ENCODE measurements at regions not wholly inside any gene's neighbourhood (a gene's known extent, or its start where the extent isn't known, plus 50 kb on each side); places are given as distances from the start of the nearest gene placed in this dataset.

DNA sequence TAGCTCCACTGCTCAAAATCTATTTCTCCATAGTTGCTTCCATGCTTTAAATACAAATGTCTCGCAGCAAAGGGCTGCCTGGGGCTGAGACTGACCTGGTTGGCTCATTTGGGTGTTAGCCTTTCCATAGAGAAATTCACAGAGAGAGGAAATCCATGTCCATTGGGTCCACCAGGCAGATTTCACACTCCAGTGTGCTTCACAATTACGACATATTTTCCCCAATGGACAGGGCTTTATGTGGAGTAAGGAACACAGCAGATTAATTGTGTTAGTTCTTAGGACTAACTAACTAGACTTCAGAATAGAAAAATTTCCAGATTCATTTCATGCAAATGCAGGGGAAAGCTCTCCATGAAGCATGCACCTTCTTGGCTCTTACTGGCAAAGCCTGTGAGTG is 180.7 kb downstream of the FBXO15 start:
- intact Hi-C loops (cut with micrococcal nuclease), result no loop called here
- no peak overlapping the region for H3K27ac ChIP-seq (replicated peaks)
- no peak for TF ChIP-seq CTCF (IDR thresholded peaks at IDR 0.05; ENCODE audit: borderline replicate concordance)

GRCh38 chr18:73962256-73962655 is 185.4 kb downstream of the FBXO15 start:
- DNase-seq, result no peak
- Histone ChIP-seq H3K27me3 (ENCODE audit: low read depth) (peaks cover 21% of the 10 kb centered on the region), H3K27ac (replicated peaks) (no peak overlapping the region), H3K9me3 (replicated peaks) (no peaks in the 10 kb centered on the region), H3K4me1 (no peaks in the 10 kb centered on the region), H3K4me3 (no peak overlapping the region), H3K36me3 (no peaks in the 10 kb centered on the region)
- intact Hi-C loops (cut with micrococcal nuclease), result no loop called here
- TF ChIP-seq CTCF (IDR thresholded peaks at IDR 0.05; ENCODE audit: borderline replicate concordance), result no peak

More for the DNA sequence above, 180.7 kb downstream of the FBXO15 start:
- no peak for DNase-seq
- Histone ChIP-seq H3K4me1 (no peaks in the 10 kb centered on the region), H3K9me3 (replicated peaks) (no peaks in the 10 kb centered on the region), H3K27me3 (ENCODE audit: low read depth) (no peaks in the 10 kb centered on the region), H3K36me3 (no peaks in the 10 kb centered on the region), H3K4me3 (no peak overlapping the region)

DNA sequence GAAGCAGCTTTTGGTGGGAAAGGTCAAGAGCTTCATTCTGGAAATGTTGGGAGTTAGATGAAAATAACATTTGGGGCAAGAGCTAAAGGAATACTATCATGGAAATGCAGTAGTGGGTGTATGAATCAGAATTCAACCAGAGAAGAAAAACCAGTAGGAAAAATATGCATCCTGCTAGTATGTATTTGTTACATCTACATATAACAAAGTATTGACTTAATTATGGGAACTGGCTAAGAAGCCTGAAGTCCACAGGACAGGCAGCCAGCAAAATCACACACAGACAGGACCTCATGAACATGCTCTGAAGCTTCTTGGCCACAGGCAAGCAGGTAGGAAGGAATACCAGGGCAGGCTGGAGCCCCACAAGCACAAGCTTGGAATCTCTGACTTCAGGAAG is 185.8 kb downstream of the FBXO15 start:
- Histone ChIP-seq H3K9me3 (replicated peaks) (no peaks in the 10 kb centered on the region), H3K4me3 (no peak overlapping the region), H3K27ac (replicated peaks) (no peak overlapping the region), H3K27me3 (ENCODE audit: low read depth) (peaks cover 21% of the 10 kb centered on the region), H3K36me3 (no peaks in the 10 kb centered on the region), H3K4me1 (no peaks in the 10 kb centered on the region)
- no peak for DNase-seq
- no peak for TF ChIP-seq CTCF (IDR thresholded peaks at IDR 0.05; ENCODE audit: borderline replicate concordance)
- intact Hi-C loops (cut with micrococcal nuclease), result no loop called here

GRCh38 chr18:73959352-73959751 is 188.3 kb downstream of the FBXO15 start:
- no peak for DNase-seq
- no peak for TF ChIP-seq CTCF (IDR thresholded peaks at IDR 0.05; ENCODE audit: borderline replicate concordance)
- Histone ChIP-seq H3K36me3 (no peaks in the 10 kb centered on the region), H3K27ac (replicated peaks) (no peak overlapping the region), H3K27me3 (ENCODE audit: low read depth) (peaks cover 41% of the 10 kb centered on the region), H3K9me3 (replicated peaks) (no peaks in the 10 kb centered on the region), H3K4me3 (no peak overlapping the region), H3K4me1 (no peaks in the 10 kb centered on the region)
- intact Hi-C loops (cut with micrococcal nuclease), result no loop called here

GRCh38 chr18:73954268-73954667 is 193.4 kb downstream of the FBXO15 start:
- no peak overlapping the region for H3K27ac ChIP-seq (replicated peaks)
- H3K27me3 ChIP-seq (ENCODE audit: low read depth), result peaks cover 34% of the 10 kb centered on the region
- H3K9me3 ChIP-seq (replicated peaks), result peaks cover 3% of the 10 kb centered on the region
- H3K4me1 ChIP-seq, result no peaks in the 10 kb centered on the region
- no peak for DNase-seq
- no peak overlapping the region for H3K4me3 ChIP-seq
- TF ChIP-seq CTCF (IDR thresholded peaks at IDR 0.05; ENCODE audit: borderline replicate concordance), result no peak
- H3K36me3 ChIP-seq, result no peaks in the 10 kb centered on the region
- intact Hi-C loops (cut with micrococcal nuclease), result no loop called here

All from left ventricle myocardium inferior (tissue), 1 donor.